GM12878 (cell line): ENCODE measurements at regions not wholly inside any gene's neighbourhood (a gene's known extent, or its start where the extent isn't known, plus 50 kb on each side); places are given as distances from the start of the nearest gene placed in this dataset.

Experiments
- CTCF ChIP-seq, 3 experiments: IDR thresholded peaks in 2 of 3; conservative IDR thresholded peaks in 1 of 3; 2 replicates each; pipeline ENCODE4 v1.5.1; 2011; ENCODE audit warnings: low read depth in 3 of 3, low read length in 3 of 3, mild to moderate bottlenecking in 3 of 3, control low read depth in 2 of 3, moderate library complexity in 2 of 3, inconsistent platforms in 1 of 3, mixed read lengths in 1 of 3; ENCODE audit not compliant: control insufficient read depth in 2 of 3, insufficient read depth in 1 of 3; ENCODE audit errors: extremely low read depth in 1 of 3
- ELK1 ChIP-seq: IDR thresholded peaks from 2 replicates; pipeline ENCODE4 v1.6.1; 2012; ENCODE audit warnings: low read depth, low read length, improper control_type of control experiment
- FOS ChIP-seq: IDR thresholded peaks from 3 replicates; pipeline ENCODE4 v1.6.1; 2011; ENCODE audit warnings: borderline replicate concordance; ENCODE audit not compliant: insufficient read length; ENCODE audit errors: extremely low read depth
- HDAC2 ChIP-seq: fragments of 200-600 bp; sonication (generic); IDR thresholded peaks from 2 replicates; pipeline ENCODE4 v1.6.1; 2017
- MXI1 ChIP-seq: fragments of 150-350 bp; IDR thresholded peaks from 2 replicates; pipeline ENCODE4 v1.6.1; 2011; ENCODE audit warnings: low read depth, mild to moderate bottlenecking, inconsistent platforms, low read length, improper control_type of control experiment
- SPI1 ChIP-seq: IDR thresholded peaks from 2 replicates; pipeline ENCODE4 v1.6.1; 2011; ENCODE audit warnings: low read depth, mild to moderate bottlenecking, low read length, moderate library complexity, borderline replicate concordance; ENCODE audit not compliant: insufficient read depth
- USF2 ChIP-seq: IDR thresholded peaks from 2 replicates; pipeline ENCODE4 v1.6.1; 2011; ENCODE audit warnings: low read depth, low read length, improper control_type of control experiment, borderline replicate concordance
- ZBTB11 ChIP-seq: fragments of 450-650 bp; formaldehyde crosslinking; IDR thresholded peaks from 2 replicates; pipeline ENCODE4 v1.5.0; 2022; ENCODE audit warnings: mild to moderate bottlenecking, missing genetic modification characterization

- TF ChIP-seq CTCF (IDR thresholded peaks at IDR 0.05 in 2 of 3, conservative IDR thresholded peaks at IDR 0.05 in 1 of 3; ENCODE audit: control insufficient read depth in 2 of 3, extremely low read depth in 1 of 3, insufficient read depth in 1 of 3, low read depth in 3 of 3, low read length in 3 of 3) (no peak), ELK1 (no peak), SPI1 (no peak), FOS (no peak), USF2 (no peak), ZBTB11 (CRISPR knock-in tag) (no peak), MXI1 (no peak), HDAC2 (no peak)
Observed at GRCh38 chr9:87199278-87199677, 252.0 kb upstream of the GAS1 start (continued).
